PFSK-1 (cell line): ENCODE measurements at regions not wholly inside any gene's neighbourhood (a gene's known extent, or its start where the extent isn't known, plus 50 kb on each side); places are given as distances from the start of the nearest gene placed in this dataset.

Experiments
- POLR2AphosphoS5 ChIP-seq: IDR thresholded peaks from 2 replicates; pipeline ENCODE4 v1.6.1; 2012; ENCODE audit warnings: low read depth, mild to moderate bottlenecking, control low read depth, low read length, moderate library complexity
- TF ChIP-seq, protein P1 (sequence below), 2 experiments: IDR thresholded peaks; 2 replicates each; pipeline versions ENCODE4 v1.6.1 to v1.8.0; 2011 to 2012; ENCODE audit warnings: low read depth in 2 of 2, low read length in 2 of 2, control low read depth in 1 of 2, inconsistent platforms in 1 of 2, mild to moderate bottlenecking in 1 of 2, moderate library complexity in 1 of 2; ENCODE audit not compliant: insufficient read depth in 1 of 2

GRCh38 chr4:36676139-36677050 lies 395.0 kb downstream of the DTHD1 start:
- TF ChIP-seq, protein P1, sequence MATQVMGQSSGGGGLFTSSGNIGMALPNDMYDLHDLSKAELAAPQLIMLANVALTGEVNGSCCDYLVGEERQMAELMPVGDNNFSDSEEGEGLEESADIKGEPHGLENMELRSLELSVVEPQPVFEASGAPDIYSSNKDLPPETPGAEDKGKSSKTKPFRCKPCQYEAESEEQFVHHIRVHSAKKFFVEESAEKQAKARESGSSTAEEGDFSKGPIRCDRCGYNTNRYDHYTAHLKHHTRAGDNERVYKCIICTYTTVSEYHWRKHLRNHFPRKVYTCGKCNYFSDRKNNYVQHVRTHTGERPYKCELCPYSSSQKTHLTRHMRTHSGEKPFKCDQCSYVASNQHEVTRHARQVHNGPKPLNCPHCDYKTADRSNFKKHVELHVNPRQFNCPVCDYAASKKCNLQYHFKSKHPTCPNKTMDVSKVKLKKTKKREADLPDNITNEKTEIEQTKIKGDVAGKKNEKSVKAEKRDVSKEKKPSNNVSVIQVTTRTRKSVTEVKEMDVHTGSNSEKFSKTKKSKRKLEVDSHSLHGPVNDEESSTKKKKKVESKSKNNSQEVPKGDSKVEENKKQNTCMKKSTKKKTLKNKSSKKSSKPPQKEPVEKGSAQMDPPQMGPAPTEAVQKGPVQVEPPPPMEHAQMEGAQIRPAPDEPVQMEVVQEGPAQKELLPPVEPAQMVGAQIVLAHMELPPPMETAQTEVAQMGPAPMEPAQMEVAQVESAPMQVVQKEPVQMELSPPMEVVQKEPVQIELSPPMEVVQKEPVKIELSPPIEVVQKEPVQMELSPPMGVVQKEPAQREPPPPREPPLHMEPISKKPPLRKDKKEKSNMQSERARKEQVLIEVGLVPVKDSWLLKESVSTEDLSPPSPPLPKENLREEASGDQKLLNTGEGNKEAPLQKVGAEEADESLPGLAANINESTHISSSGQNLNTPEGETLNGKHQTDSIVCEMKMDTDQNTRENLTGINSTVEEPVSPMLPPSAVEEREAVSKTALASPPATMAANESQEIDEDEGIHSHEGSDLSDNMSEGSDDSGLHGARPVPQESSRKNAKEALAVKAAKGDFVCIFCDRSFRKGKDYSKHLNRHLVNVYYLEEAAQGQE (IDR thresholded peaks at IDR 0.05; ENCODE audit: insufficient read depth in 1 of 2, low read depth in 2 of 2, low read length in 2 of 2) = no peak
- TF ChIP-seq POLR2AphosphoS5 = no peak
